ENCODE measurements at regions not wholly inside any gene's neighbourhood (a gene's known extent, or its start where the extent isn't known, plus 50 kb on each side); places are given as distances from the start of the nearest gene placed in this dataset.
"Not testable (repeated sequence)": the region's sequence is repeated elsewhere in the genome, so short reads cannot be mapped to it uniquely, and the experiment has no call there.

GRCh38 chr2:138066139-138066806 lies 102.0 kb downstream of the HNMT start:
- no peak for DNase-seq (ENCODE audit: low spot score)

GRCh38 chr2:138066841-138067240 lies 102.6 kb downstream of the HNMT start:
- DNase-seq (ENCODE audit: low spot score), result no peak

GRCh38 chr2:138068669-138069068 lies 104.4 kb downstream of the HNMT start:
- DNase-seq (ENCODE audit: low spot score), result not testable (repeated sequence)

GRCh38 chr2:138071042-138071719 lies 106.9 kb downstream of the HNMT start:
- DNase-seq (ENCODE audit: low spot score), result not testable (repeated sequence)

- DNase-seq (ENCODE audit: low spot score), result no peak
Measured at GRCh38 chr2:138071720-138072719, 107.7 kb downstream of the HNMT start.

GRCh38 chr2:138078153-138078552 lies 113.9 kb downstream of the HNMT start:
- no peak for DNase-seq (ENCODE audit: low spot score)

GRCh38 chr2:138079976-138080375 lies 115.7 kb downstream of the HNMT start:
- no peak for DNase-seq (ENCODE audit: low spot score)

GRCh38 chr2:138081225-138082073 lies 117.2 kb downstream of the HNMT start:
- no peak for DNase-seq (ENCODE audit: low spot score)

- DNase-seq (ENCODE audit: low spot score), result no peak
Measured at GRCh38 chr2:138084206-138084605, 119.9 kb downstream of the HNMT start.

GRCh38 chr2:138085441-138085840 lies 121.2 kb downstream of the HNMT start:
- not testable (repeated sequence) for DNase-seq (ENCODE audit: low spot score)

- DNase-seq (ENCODE audit: low spot score), result peak; percentile 8
Measured at GRCh38 chr2:138086576-138086975, 122.3 kb downstream of the HNMT start.

- no peak for DNase-seq (ENCODE audit: low spot score)
Measured at GRCh38 chr2:138087751-138088593, 123.7 kb downstream of the HNMT start.

GRCh38 chr2:138090330-138090729 lies 126.1 kb downstream of the HNMT start:
- DNase-seq (ENCODE audit: low spot score), result peak; percentile 67

GRCh38 chr2:138093455-138093854 lies 129.2 kb downstream of the HNMT start:
- DNase-seq (ENCODE audit: low spot score), result no peak

GRCh38 chr2:138094031-138094430 lies 129.8 kb downstream of the HNMT start:
- DNase-seq (ENCODE audit: low spot score), result no peak

- DNase-seq (ENCODE audit: low spot score), result no peak
Measured at GRCh38 chr2:138095336-138095735, 131.1 kb downstream of the HNMT start.

GRCh38 chr2:138099288-138099687 lies 135.0 kb downstream of the HNMT start:
- not testable (repeated sequence) for DNase-seq (ENCODE audit: low spot score)

- DNase-seq (ENCODE audit: low spot score), result no peak
Measured at GRCh38 chr2:138101718-138102117, 137.4 kb downstream of the HNMT start.

- DNase-seq (ENCODE audit: low spot score), result no peak
Measured at GRCh38 chr2:138102664-138103063, 138.4 kb downstream of the HNMT start.

GRCh38 chr2:138103156-138103555 lies 138.9 kb downstream of the HNMT start:
- no peak for DNase-seq (ENCODE audit: low spot score)

- no peak for DNase-seq (ENCODE audit: low spot score)
Measured at GRCh38 chr2:138104071-138104470, 139.8 kb downstream of the HNMT start.
